H1 (cell line): ENCODE measurements at regions not wholly inside any gene's neighbourhood (a gene's known extent, or its start where the extent isn't known, plus 50 kb on each side); places are given as distances from the start of the nearest gene placed in this dataset.

ENCODE experiments used
- CTCF ChIA-PET: fragments of 300-600 bp; sonication (Branson Sonifier 250); formaldehyde crosslinking; loops from one replicate; lab custom pipeline; 2021; ENCODE audit not compliant: partially characterized antibody; lab: Charles Lee
- POLR2A ChIA-PET: fragments of 300-600 bp; sonication (Branson Sonifier 250); formaldehyde crosslinking; loops from one replicate; lab custom pipeline; 2021; ENCODE audit warnings: inconsistent platforms; ENCODE audit not compliant: partially characterized antibody; lab: Charles Lee
- DNase-seq, 2 experiments: peaks; one replicate each; pipeline versions ENCODE4 v3.0.0 to v3.0.0-alpha.2; 2010 to 2022; ENCODE audit warnings: low spot score in 2 of 2, low read depth in 1 of 2, mixed read lengths in 1 of 2
- FAIRE-seq: peaks from 2 replicates; lab custom pipeline; 2011; peaks lifted over from hg19 to GRCh38; lab: Jason Lieb, UNC
- H2AFZ ChIP-seq: 2 replicates; pipeline ENCODE4 v1.8.1; 2012; ENCODE audit warnings: low read length, inconsistent platforms
- H2AK5ac ChIP-seq: 2 replicates; pipeline ENCODE4 v1.6.1; 2013; ENCODE audit warnings: low read depth, low read length
- H2BK120ac ChIP-seq: replicated peaks from 2 replicates; pipeline ENCODE3; 2013; ENCODE audit warnings: low read depth, low read length, inconsistent platforms
- H2BK12ac ChIP-seq: 2 replicates; pipeline ENCODE4 v1.6.1; 2013; ENCODE audit warnings: low read depth, low read length
- H2BK15ac ChIP-seq: 2 replicates; pipeline ENCODE4 v1.6.1; 2013; ENCODE audit warnings: low read length
- H2BK20ac ChIP-seq: 2 replicates; pipeline ENCODE4 v1.6.1; 2013; ENCODE audit warnings: low read length
- H2BK5ac ChIP-seq: 2 replicates; pipeline ENCODE4 v1.6.1; 2013; ENCODE audit warnings: low read depth, low read length
- H3K14ac ChIP-seq: 2 replicates; pipeline ENCODE4 v1.6.1; 2013; ENCODE audit warnings: inconsistent platforms; ENCODE audit not compliant: insufficient read length
- H3K18ac ChIP-seq: 2 replicates; pipeline ENCODE4 v1.6.1; 2013; ENCODE audit warnings: low read length; ENCODE audit errors: extremely low read depth
- H3K23ac ChIP-seq: 2 replicates; pipeline ENCODE4 v1.6.1; 2013; ENCODE audit warnings: inconsistent platforms; ENCODE audit not compliant: insufficient read length
- H3K23me2 ChIP-seq: 2 replicates; pipeline ENCODE4 v1.6.1; 2013; ENCODE audit warnings: low read depth, low read length
- H3K27ac ChIP-seq: 2 replicates; pipeline ENCODE4 v1.6.1; 2011; ENCODE audit warnings: low read depth, low read length, inconsistent platforms
- H3K27me3 ChIP-seq, 4 experiments: replicated peaks in 1 of 4; 1 replicate in 1 of 4; 2 replicates in 3 of 4; pipeline versions ENCODE4 v1.6.1 to v1.8.1; 2011 to 2013; ENCODE audit warnings: low read length in 3 of 4, mild to moderate bottlenecking in 3 of 4, inconsistent platforms in 2 of 4, mixed read lengths in 2 of 4, moderate library complexity in 1 of 4; ENCODE audit not compliant: control insufficient read depth in 3 of 4, insufficient read depth in 3 of 4; ENCODE audit errors: extremely low read depth in 1 of 4
- H3K36me3 ChIP-seq, 4 experiments: 2 replicates each; pipeline versions ENCODE4 v1.6.1 to v1.8.1; 2011 to 2013; ENCODE audit warnings: mild to moderate bottlenecking in 4 of 4, low read length in 3 of 4, moderate library complexity in 2 of 4, control low read depth in 1 of 4, inconsistent platforms in 1 of 4; ENCODE audit not compliant: insufficient read depth in 4 of 4, control insufficient read depth in 2 of 4
- H3K4ac ChIP-seq: replicated peaks from 2 replicates; pipeline ENCODE3; 2013; ENCODE audit warnings: low read length, low read depth, mixed read lengths, inconsistent platforms; ENCODE audit not compliant: insufficient read length
- H3K4me1 ChIP-seq, 4 experiments: replicated peaks in 1 of 4; 1 replicate in 1 of 4; 2 replicates in 3 of 4; pipeline versions ENCODE4 v1.6.1 to v1.8.1; 2011 to 2013; ENCODE audit warnings: low read length in 3 of 4, inconsistent platforms in 2 of 4, mixed read lengths in 1 of 4; ENCODE audit not compliant: insufficient read depth in 4 of 4, control insufficient read depth in 3 of 4
- H3K4me2 ChIP-seq, 2 experiments: 2 replicates each; pipeline versions ENCODE4 v1.6.1 to v1.8.1; 2011 to 2013; ENCODE audit warnings: low read depth in 2 of 2, low read length in 2 of 2, control low read depth in 1 of 2, inconsistent platforms in 1 of 2, mild to moderate bottlenecking in 1 of 2; ENCODE audit not compliant: insufficient read depth in 1 of 2
- H3K4me3 ChIP-seq, 4 experiments: fragments of 200-600, 300-600 bp in 1 of 4; sonication (generic), shearing (Covaris generic), sonication (Bioruptor Twin) in 1 of 4; 2 replicates each; pipeline versions ENCODE4 v1.5.1 to v1.8.1; 2011 to 2016; ENCODE audit warnings: low read length in 4 of 4, low read depth in 3 of 4, control low read depth in 2 of 4, inconsistent platforms in 2 of 4, mild to moderate bottlenecking in 2 of 4, mixed read lengths in 1 of 4, moderate library complexity in 1 of 4; ENCODE audit not compliant: insufficient read depth in 2 of 4; ENCODE audit errors: extremely low read depth in 1 of 4
- H3K56ac ChIP-seq: replicated peaks from 2 replicates; pipeline ENCODE3; 2013; ENCODE audit warnings: low read depth, mild to moderate bottlenecking, mixed read lengths, low read length, inconsistent platforms; ENCODE audit not compliant: insufficient read length
- H3K79me1 ChIP-seq: 2 replicates; pipeline ENCODE4 v1.6.1; 2013; ENCODE audit warnings: low read depth, low read length, control low read depth
- H3K79me2 ChIP-seq, 2 experiments: 2 replicates each; pipeline versions ENCODE4 v1.6.1 to v1.8.1; 2012 to 2013; ENCODE audit warnings: low read length in 2 of 2, mild to moderate bottlenecking in 2 of 2, inconsistent platforms in 1 of 2; ENCODE audit not compliant: insufficient read depth in 2 of 2, control insufficient read depth in 1 of 2
- H3K9ac ChIP-seq, 4 experiments: replicated peaks in 1 of 4; 1 replicate in 1 of 4; 2 replicates in 3 of 4; pipeline versions ENCODE4 v1.6.1 to v1.8.1; 2011 to 2013; ENCODE audit warnings: low read depth in 3 of 4, low read length in 3 of 4, control low read depth in 2 of 4, mild to moderate bottlenecking in 2 of 4, moderate library complexity in 2 of 4, inconsistent platforms in 1 of 4; ENCODE audit errors: extremely low read depth in 1 of 4
- H3K9me3 ChIP-seq, 2 experiments: 2 replicates each; pipeline versions ENCODE4 v1.6.1 to v1.8.1; 2012 to 2013; ENCODE audit warnings: mild to moderate bottlenecking in 2 of 2, moderate library complexity in 2 of 2, control low read depth in 1 of 2, inconsistent platforms in 1 of 2, low read depth in 1 of 2, low read length in 1 of 2, mixed read lengths in 1 of 2; ENCODE audit not compliant: insufficient read depth in 2 of 2
- H4K20me1 ChIP-seq, 2 experiments: replicated peaks in 1 of 2; 2 replicates each; pipeline versions ENCODE3 to v1.8.1; 2011 to 2013; ENCODE audit warnings: inconsistent platforms in 2 of 2, low read length in 2 of 2, mild to moderate bottlenecking in 1 of 2; ENCODE audit not compliant: insufficient read depth in 2 of 2, control insufficient read depth in 1 of 2
- H4K5ac ChIP-seq: 2 replicates; pipeline ENCODE4 v1.6.1; 2013; ENCODE audit warnings: low read length, low read depth, mixed read lengths, inconsistent platforms; ENCODE audit not compliant: insufficient read length
- H4K8ac ChIP-seq: 2 replicates; pipeline ENCODE4 v1.8.0; 2013; ENCODE audit warnings: mild to moderate bottlenecking, moderate library complexity, low read length, inconsistent platforms; ENCODE audit not compliant: insufficient read depth; ENCODE audit errors: extremely low read depth
- H4K91ac ChIP-seq: replicated peaks from 2 replicates; pipeline ENCODE3; 2013; ENCODE audit warnings: low read length, mixed read lengths, inconsistent platforms; ENCODE audit not compliant: insufficient read length
- GABPA ChIP-seq: IDR thresholded peaks from 2 replicates; pipeline ENCODE4 v1.6.1; 2011; ENCODE audit warnings: mild to moderate bottlenecking, low read length, moderate library complexity, borderline replicate concordance; ENCODE audit not compliant: insufficient read depth
- HDAC6 ChIP-seq: IDR thresholded peaks from one replicate; pipeline ENCODE4 v1.7.1; 2012; ENCODE audit warnings: low read depth, mild to moderate bottlenecking, inconsistent platforms, low read length, moderate library complexity
- SAP30 ChIP-seq: fragments of 300-600 bp; sonication (generic); IDR thresholded peaks from 2 replicates; pipeline ENCODE4 v1.7.1; 2012; ENCODE audit warnings: low read length, moderate library complexity, mild to moderate bottlenecking, inconsistent platforms; ENCODE audit not compliant: insufficient read depth, insufficient replicate concordance
- SIN3A ChIP-seq, 2 experiments: IDR thresholded peaks in 1 of 2; conservative IDR thresholded peaks in 1 of 2; 2 replicates each; pipeline ENCODE4 v1.6.1; 2011 to 2012; ENCODE audit warnings: low read length in 2 of 2, improper control_type of control experiment in 1 of 2, low read depth in 1 of 2, mild to moderate bottlenecking in 1 of 2
- TEAD4 ChIP-seq: IDR thresholded peaks from 2 replicates; pipeline ENCODE4 v1.6.1; 2012; ENCODE audit warnings: low read depth, low read length, inconsistent platforms, mixed read lengths
- ZNF274 ChIP-seq: IDR thresholded peaks from 2 replicates; pipeline ENCODE4 v1.7.0; 2012; ENCODE audit warnings: low read length, borderline replicate concordance; ENCODE audit errors: extremely low read depth
- WGBS, 2 experiments: shearing (Covaris generic) in 1 of 2; methylation state at CpG; one replicate each; pipeline versions ENCODE4 v1.1.6 to v1.1.7; 2013 to 2015; ENCODE audit warnings: low lambda C conversion rate in 2 of 2, mixed read lengths in 2 of 2, inconsistent platforms in 1 of 2, low coverage in 1 of 2, missing lambda C conversion rate in 1 of 2; ENCODE audit not compliant: insufficient replicate concordance in 2 of 2, insufficient coverage in 1 of 2, insufficient read length in 1 of 2; ENCODE audit errors: extremely low coverage in 1 of 2, missing lambda C conversion rate in 1 of 2; 5-methylcytosine and 5-hydroxymethylcytosine counted together

DNA sequence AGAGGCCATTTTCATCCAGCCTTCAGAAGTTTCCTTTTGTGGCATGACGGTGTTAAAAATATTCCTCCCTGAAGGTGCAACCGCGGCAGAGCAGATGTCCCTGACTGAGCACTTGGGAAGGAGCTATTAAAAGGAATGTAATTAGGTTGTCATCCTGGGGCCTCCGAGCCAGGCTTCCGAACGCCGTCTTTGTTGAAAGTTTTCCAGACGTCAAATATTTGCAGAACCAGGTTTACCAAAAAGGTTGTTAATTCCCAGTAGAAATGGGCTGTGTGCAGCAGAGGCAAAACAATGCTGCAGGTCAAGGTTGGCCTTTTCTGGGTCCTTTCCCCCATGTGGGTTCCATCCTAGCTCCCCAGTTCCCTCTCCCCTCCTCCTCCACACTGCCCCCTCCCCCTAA is 88.8 kb upstream of the CALM2 start:
- peak overlapping the region; percentile 52; the same call in 1 of the 2 replicates for H2BK20ac ChIP-seq
- no peaks in the 10 kb centered on the region for H3K79me1 ChIP-seq
- no peak overlapping the region for H4K5ac ChIP-seq
- ChIA-PET CTCF (interaction anchor here (1.0 to 6.0 kb wide), 15 partner anchors 8 to 261 kb away, joined by 3 to 34 read pairs (median 4); no protein-coding TSS in a partner anchor), POLR2A (interaction anchor here (0.8 to 1.9 kb wide), 3 partner anchors 10 to 87 kb away, joined by 3 to 4 read pairs (median 3); no protein-coding TSS in a partner anchor)
- H3K9me3 ChIP-seq = no peaks in the 10 kb centered on the region
- H3K4me3 ChIP-seq = no peak overlapping the region
- H2AK5ac ChIP-seq = no peak overlapping the region
- no peak overlapping the region for H3K23ac ChIP-seq
- H2BK120ac ChIP-seq = no peak overlapping the region
- H2BK5ac ChIP-seq = 0 out of 2 replicates have a peak overlapping the region, but pooled peaks have one; percentile 82
- H2BK12ac ChIP-seq = no peak overlapping the region
- no peaks in the 10 kb centered on the region for H4K20me1 ChIP-seq
- no peaks in the 10 kb centered on the region for H3K27me3 ChIP-seq
- H3K56ac ChIP-seq = no peak overlapping the region
- H2BK15ac ChIP-seq = no peak overlapping the region
- no peak for DNase-seq
- H4K8ac ChIP-seq = no peak overlapping the region
- no peak overlapping the region for H3K18ac ChIP-seq
- peaks cover 10 to 21% (median 14%) of the 10 kb centered on the region in 4 experiments for H3K4me1 ChIP-seq
- H3K14ac ChIP-seq = no peak overlapping the region
- H2AFZ ChIP-seq = no peak overlapping the region
- H3K23me2 ChIP-seq = no peaks in the 10 kb centered on the region; the same call in 1 of the 2 replicates
- no peak for FAIRE-seq
- 80% methylated on average over 8 of the region's 8 CpGs; no CpG with 5 or more reads in 1 of the 2 experiments for WGBS, 2 experiments
- peak overlapping the region; percentile 26 for H4K91ac ChIP-seq
- H3K4me2 ChIP-seq = no peak overlapping the region
- no peak overlapping the region for H3K4ac ChIP-seq
- no peak overlapping the region for H3K27ac ChIP-seq
- no peaks in the 10 kb centered on the region for H3K79me2 ChIP-seq
- TF ChIP-seq ZNF274 (no peak), SAP30 (no peak), HDAC6 (no peak), TEAD4 (no peak), SIN3A (conservative IDR thresholded peaks at IDR 0.05 in 1 of 2, IDR thresholded peaks at IDR 0.05 in 1 of 2; ENCODE audit: low read depth in 1 of 2, low read length in 2 of 2) (no peak), GABPA (no peak)
- no peak overlapping the region for H3K9ac ChIP-seq
- no peaks in the 10 kb centered on the region for H3K36me3 ChIP-seq
